ENCODE measurements at regions not wholly inside any gene's neighbourhood (a gene's known extent, or its start where the extent isn't known, plus 50 kb on each side); places are given as distances from the start of the nearest gene placed in this dataset.

DNA sequence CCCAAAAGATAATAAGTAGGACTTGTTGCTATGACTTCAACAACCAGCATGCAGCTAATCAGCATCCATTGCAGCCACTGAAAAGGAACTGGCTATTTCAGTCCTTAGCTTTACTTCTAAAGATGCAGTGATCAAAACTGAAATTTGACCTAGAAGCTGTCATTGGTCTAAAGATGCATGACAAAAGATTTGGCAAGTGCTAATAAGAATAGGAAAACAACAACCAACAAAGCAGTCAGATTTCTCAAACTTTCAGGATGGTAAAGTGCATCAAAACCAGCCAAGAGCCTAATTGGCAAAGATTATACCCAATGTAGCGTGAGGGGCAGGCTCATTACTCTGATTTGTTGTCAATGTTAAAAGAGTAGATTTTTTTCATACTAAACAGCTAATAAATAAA is 77.1 kb upstream of the WDR17 start:
- no peaks in the 10 kb centered on the region for H3K27me3 Mint-ChIP-seq (ENCODE audit: unreplicated experiment)
- CTCF ChIA-PET, result no interaction called here
- H3K27ac Mint-ChIP-seq (ENCODE audit: unreplicated experiment), result no peak overlapping the region
- TF ChIP-seq, protein P1, sequence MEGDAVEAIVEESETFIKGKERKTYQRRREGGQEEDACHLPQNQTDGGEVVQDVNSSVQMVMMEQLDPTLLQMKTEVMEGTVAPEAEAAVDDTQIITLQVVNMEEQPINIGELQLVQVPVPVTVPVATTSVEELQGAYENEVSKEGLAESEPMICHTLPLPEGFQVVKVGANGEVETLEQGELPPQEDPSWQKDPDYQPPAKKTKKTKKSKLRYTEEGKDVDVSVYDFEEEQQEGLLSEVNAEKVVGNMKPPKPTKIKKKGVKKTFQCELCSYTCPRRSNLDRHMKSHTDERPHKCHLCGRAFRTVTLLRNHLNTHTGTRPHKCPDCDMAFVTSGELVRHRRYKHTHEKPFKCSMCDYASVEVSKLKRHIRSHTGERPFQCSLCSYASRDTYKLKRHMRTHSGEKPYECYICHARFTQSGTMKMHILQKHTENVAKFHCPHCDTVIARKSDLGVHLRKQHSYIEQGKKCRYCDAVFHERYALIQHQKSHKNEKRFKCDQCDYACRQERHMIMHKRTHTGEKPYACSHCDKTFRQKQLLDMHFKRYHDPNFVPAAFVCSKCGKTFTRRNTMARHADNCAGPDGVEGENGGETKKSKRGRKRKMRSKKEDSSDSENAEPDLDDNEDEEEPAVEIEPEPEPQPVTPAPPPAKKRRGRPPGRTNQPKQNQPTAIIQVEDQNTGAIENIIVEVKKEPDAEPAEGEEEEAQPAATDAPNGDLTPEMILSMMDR (IDR thresholded peaks at IDR 0.05; ENCODE audit: unreplicated experiment), result no peak
- intact Hi-C loops (cut with micrococcal nuclease; ENCODE audit: unreplicated experiment), result no loop called here
- H3K4me3 Mint-ChIP-seq (ENCODE audit: low read depth, unreplicated experiment), result no peak overlapping the region
- BruUV-seq (replicated peaks), result no TSS peak
- H3K9me3 Mint-ChIP-seq (ENCODE audit: low read depth, unreplicated experiment), result no peaks in the 10 kb centered on the region
- no peak for DNase-seq
- H3K36me3 Mint-ChIP-seq (ENCODE audit: insufficient read depth, unreplicated experiment), result no peaks in the 10 kb centered on the region
- no peaks in the 10 kb centered on the region for H3K4me1 Mint-ChIP-seq (ENCODE audit: low read depth, unreplicated experiment)

GRCh38 chr4:175996206-175996605 is 69.4 kb upstream of the WDR17 start:
- H3K4me1 Mint-ChIP-seq (ENCODE audit: low read depth, unreplicated experiment), result peaks cover 20% of the 10 kb centered on the region
- peaks cover 1% of the 10 kb centered on the region for H3K36me3 Mint-ChIP-seq (ENCODE audit: insufficient read depth, unreplicated experiment)
- no TSS peak for BruUV-seq (replicated peaks)
- H3K4me3 Mint-ChIP-seq (ENCODE audit: low read depth, unreplicated experiment), result no peak overlapping the region
- no peaks in the 10 kb centered on the region for H3K9me3 Mint-ChIP-seq (ENCODE audit: low read depth, unreplicated experiment)
- TF ChIP-seq, protein P1 (IDR thresholded peaks at IDR 0.05; ENCODE audit: unreplicated experiment), result no peak
- CTCF ChIA-PET, result no interaction called here
- intact Hi-C loops (cut with micrococcal nuclease; ENCODE audit: unreplicated experiment), result no loop called here
- no peak for DNase-seq
- H3K27me3 Mint-ChIP-seq (ENCODE audit: unreplicated experiment), result no peaks in the 10 kb centered on the region
- no peak overlapping the region for H3K27ac Mint-ChIP-seq (ENCODE audit: unreplicated experiment)

GRCh38 chr4:175997291-175997690 is 68.3 kb upstream of the WDR17 start:
- CTCF ChIA-PET, result no interaction called here
- intact Hi-C loops (cut with micrococcal nuclease; ENCODE audit: unreplicated experiment), result no loop called here
- Mint-ChIP-seq H3K27ac (ENCODE audit: unreplicated experiment) (no peak overlapping the region), H3K4me3 (ENCODE audit: low read depth, unreplicated experiment) (no peak overlapping the region), H3K36me3 (ENCODE audit: insufficient read depth, unreplicated experiment) (peaks cover 12% of the 10 kb centered on the region), H3K4me1 (ENCODE audit: low read depth, unreplicated experiment) (peaks cover 20% of the 10 kb centered on the region), H3K27me3 (ENCODE audit: unreplicated experiment) (no peaks in the 10 kb centered on the region), H3K9me3 (ENCODE audit: low read depth, unreplicated experiment) (no peaks in the 10 kb centered on the region)
- no peak for DNase-seq
- BruUV-seq (replicated peaks), result no TSS peak
- TF ChIP-seq, protein P1 (IDR thresholded peaks at IDR 0.05; ENCODE audit: unreplicated experiment), result no peak

GRCh38 chr4:175998782-175999181 is 66.9 kb upstream of the WDR17 start:
- Mint-ChIP-seq H3K9me3 (ENCODE audit: low read depth, unreplicated experiment) (no peaks in the 10 kb centered on the region), H3K4me3 (ENCODE audit: low read depth, unreplicated experiment) (no peak overlapping the region), H3K4me1 (ENCODE audit: low read depth, unreplicated experiment) (peaks cover 20% of the 10 kb centered on the region), H3K27ac (ENCODE audit: unreplicated experiment) (no peak overlapping the region), H3K27me3 (ENCODE audit: unreplicated experiment) (no peaks in the 10 kb centered on the region), H3K36me3 (ENCODE audit: insufficient read depth, unreplicated experiment) (peaks cover 16% of the 10 kb centered on the region)
- intact Hi-C loops (cut with micrococcal nuclease; ENCODE audit: unreplicated experiment), result no loop called here
- CTCF ChIA-PET, result no interaction called here
- peak; percentile 48 for DNase-seq
- BruUV-seq (replicated peaks), result no TSS peak
- TF ChIP-seq, protein P1 (IDR thresholded peaks at IDR 0.05; ENCODE audit: unreplicated experiment), result no peak
